SIG-M5 treated with dmso at 0.1 percent for 504 hours (cell line): ENCODE measurements at regions not wholly inside any gene's neighbourhood (a gene's known extent, or its start where the extent isn't known, plus 50 kb on each side); places are given as distances from the start of the nearest gene placed in this dataset.

Experiments
- DNase-seq: peaks from one replicate; lab custom pipeline; 2025; ENCODE audit not compliant: unreplicated experiment; lab: John Stamatoyannopoulos, UW

DNA sequence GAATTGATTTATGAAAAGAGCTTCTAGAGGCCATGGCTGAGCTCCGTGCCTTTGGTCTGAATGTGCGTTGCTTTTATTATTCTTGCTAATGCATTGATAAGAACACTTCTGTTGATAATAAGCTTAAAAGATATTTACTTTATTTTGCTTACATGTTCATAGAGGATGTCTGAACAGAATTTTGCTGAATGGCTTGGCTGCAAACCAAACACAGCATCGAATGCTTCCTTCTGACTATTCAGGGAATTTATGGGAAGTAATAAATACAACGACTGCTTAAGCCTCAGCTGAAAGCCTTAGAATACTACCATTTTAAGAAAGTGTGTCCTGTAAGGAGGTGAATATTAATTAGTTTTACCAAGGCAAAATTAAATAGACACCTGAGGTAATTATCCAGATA, 643.5 kb upstream of the POT1 start:
- DNase-seq: no peak

DNA sequence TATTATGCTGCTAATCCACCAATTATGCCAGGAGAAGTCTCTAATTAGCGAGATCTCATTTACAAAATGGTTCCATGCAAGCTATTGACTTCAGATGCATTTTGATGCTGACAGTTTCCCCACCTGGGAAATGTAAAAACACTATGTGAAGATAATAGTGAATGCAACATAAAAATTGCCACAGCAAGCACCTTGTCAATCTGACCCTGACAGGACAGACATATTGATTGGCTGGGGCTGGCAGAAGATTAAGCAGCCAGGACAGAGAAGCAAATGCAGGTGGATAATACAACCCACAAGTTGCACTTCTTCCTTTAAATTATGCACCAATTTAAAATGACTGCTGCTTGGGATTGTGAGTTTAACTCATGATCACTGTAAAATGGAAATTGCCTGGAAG, 642.8 kb upstream of the POT1 start:
- no peak for DNase-seq

DNA sequence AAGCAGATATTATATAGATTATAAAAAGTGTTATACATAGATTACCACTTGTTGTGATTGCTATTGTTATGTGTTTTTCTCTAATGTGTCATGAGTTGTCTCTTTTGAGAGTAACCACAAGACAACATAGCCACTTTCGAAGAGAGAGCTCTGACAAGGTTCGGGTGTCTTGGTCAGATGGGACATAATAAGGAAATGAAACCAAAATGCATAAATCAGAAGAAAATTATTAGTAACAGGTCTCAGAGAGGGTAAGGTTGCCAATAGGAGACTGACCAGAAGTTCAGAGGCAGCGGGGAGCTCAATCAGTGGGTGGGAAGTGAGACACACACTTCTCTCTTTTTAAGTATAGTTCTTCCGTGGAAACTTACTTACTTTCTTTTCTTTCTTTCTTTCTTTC, 639.2 kb upstream of the POT1 start:
- no peak for DNase-seq

DNA sequence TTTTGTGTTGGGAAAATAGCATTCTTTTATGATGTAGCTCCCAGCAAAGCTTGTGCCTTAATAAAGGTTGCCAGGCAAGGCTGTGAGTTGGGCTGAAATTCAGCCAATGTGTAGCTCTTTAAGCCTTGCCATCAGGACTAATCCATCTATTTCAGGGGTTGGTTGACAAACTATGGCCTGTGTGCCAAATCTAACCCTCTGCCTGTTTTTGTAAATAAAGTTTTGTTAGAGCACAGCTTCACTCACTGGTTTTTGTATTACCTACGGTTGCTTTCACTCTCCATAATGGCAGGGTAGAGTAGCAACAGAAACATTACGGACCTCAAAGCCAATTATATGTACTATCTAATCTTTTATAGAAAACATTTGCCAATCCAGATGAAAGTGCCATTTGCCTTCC, 638.1 kb upstream of the POT1 start:
- no peak for DNase-seq

DNA sequence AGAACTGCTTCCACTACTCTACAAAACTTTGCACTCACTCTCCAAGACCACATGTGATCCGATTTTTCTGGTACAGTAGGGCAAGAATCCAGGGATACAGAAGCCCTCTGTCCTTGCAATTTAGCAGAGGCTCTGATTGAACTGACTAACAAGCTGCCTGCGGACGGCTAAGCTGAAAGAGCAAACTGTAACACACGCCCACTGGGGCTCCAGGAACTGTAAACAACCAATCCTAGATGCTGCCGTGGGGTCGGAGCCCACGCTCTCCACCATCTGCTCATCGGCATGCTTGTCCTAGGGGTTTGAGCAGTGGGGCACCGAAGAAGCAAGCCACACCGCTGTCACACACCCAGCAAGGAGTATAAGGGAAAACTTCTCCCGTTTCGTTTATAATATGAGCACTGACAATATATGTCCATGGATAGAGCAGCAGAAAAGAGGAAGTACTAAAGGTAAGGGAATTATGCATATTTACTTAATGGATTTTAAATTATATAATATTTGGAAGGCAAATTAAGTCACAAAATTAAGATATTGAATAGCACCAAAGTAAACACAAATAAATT, 634.4 kb upstream of the POT1 start:
- no peak for DNase-seq

DNA sequence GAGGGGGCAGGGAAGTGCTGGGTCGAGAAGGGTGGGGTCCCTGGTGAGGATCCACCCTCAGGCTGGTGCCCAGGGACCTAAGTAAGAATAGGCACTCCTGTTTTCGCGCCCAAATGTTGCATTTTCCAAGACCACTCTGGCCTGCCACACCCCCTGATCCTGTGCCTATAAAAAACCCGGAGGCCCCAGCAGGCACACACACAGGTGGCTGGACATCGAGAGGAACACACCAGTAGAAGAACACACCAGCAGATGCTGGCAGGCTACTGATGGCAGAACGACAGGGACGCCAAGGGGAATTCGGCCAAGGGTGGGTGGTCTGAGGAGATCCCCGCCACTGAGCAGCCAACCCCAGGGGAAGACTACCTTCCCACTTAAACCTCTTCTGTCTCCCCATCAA, 633.9 kb upstream of the POT1 start:
- no peak for DNase-seq

DNA sequence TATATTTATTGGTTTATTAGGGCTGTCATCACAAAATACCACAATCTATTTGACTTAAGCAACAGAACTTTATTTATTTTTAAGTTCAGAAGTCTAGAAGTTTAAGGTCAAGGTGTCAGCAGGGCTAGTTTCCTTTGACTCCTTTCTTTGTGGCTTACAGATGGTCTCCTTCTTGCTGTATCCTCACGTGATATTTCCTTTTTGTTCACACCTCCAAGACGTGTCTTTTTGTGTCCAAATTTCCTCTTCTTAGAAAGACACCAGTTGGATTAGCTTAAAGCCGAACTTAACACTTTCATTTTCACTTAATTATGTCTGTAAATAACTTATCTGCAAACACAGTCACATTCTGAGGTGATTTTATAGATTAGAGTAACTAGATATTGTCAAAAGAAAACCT, 631.4 kb upstream of the POT1 start:
- DNase-seq: no peak

DNA sequence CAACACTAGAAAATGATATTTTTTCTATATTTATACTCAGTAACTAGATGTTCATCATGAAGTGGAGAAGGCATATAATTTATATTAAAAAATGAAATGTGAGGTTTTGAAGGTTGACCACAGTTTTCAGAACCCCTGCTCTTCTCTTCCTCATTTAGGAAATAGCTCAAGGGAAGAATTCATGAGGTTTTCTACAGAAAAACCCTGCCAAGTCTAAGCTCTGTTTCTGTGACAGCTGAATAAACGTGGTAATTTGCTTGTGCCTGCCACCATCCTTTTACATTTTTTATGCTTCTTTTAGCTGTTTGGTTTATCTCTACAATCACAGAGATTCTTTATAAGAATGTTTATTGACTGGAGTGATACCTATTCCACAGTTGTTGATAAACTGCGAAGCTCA, 630.3 kb upstream of the POT1 start:
- DNase-seq: no peak

DNA sequence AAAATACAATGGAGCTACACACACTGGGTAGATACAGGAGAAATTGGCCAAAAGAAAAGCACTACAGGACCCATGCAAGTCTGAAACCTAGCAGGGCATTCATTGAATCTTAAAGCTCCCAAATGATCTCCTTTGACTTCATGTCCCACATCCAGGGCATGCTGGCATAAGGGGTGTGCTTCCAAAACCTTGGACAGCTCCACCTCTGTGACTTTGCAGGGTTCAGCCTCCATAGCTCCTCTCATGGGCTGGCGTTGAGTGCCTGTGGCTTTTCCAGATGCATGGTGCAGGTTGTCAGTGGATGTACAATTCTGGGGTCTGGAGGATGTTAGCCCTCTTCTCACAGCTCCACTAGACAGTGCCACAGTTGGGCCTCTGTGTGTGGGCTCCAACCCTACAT, 626.3 kb upstream of the POT1 start:
- no peak for DNase-seq

DNA sequence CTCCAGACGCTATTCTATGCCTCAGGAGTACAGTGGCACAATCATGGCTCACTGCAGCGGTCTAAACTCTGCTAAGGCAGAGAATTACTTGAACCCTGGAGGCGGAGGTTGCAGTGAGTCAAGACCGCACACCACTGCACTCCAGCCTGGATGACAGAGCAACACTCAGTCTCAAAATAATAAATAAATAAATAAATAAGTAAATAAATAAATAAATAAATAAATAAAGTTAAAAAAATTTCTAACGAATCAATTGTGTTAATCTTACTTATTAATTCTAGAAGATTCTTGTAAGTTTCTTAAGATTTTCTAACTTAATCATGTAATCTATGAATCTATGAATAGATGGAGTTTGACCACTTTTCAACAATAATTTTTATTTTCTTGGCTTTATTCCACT, 621.4 kb upstream of the POT1 start:
- DNase-seq: no peak

DNA sequence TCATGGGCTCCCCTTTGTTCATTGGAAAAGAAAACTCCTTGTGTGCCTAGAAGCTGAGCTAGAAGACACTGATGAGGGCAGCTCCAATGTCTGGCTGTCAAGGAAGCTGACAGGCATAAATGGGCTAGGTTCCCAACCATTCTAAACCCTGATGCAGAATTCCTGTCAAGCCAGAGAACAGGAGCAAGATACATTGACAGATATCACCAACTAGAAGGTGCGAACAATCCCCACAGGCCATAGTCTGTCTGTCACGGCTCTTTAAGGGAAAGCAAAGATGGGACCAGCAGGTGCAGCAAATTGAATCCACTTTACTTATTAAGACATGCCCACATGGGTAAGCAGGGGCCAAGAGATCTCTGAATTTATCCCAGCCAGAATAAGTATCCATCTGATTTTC, 617.9 kb upstream of the POT1 start:
- DNase-seq: no peak

DNA sequence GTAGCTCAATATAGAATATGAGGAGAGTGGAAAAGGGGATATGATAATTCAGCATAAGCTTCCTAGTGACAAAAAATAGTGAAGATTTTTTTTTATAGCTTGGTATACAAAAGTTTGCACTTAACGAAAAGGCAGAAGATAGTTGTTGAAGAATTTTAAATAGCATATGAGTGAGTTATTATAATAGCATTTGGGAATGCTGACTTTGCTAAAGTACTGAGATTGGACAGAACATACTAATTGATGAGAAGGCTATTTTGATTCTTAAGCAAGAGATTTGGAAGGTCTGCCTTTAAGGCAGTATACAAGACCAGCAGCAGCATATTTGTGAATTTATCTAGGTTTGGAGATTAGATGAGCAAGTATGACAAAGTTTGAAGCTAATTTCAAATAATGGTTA, 600.9 kb upstream of the POT1 start:
- no peak for DNase-seq

DNA sequence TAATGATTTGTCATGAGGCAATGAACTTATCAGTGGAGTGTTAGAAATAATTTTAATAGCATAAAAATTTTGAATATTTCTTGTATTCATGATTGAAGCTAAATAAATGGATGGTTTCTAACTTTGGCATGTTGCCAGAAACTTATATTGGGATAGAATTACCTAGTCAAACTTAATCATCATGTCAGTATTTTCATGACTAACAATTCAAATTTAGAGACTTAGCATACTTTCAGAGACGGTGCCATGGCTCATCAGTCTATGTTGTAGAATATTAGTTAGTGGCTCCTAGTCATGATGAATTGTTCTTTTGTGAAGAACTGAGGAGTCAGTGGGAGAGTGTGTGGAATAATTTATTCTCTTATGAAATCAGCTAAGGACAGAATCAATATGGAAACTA, 599.6 kb upstream of the POT1 start:
- no peak for DNase-seq

DNA sequence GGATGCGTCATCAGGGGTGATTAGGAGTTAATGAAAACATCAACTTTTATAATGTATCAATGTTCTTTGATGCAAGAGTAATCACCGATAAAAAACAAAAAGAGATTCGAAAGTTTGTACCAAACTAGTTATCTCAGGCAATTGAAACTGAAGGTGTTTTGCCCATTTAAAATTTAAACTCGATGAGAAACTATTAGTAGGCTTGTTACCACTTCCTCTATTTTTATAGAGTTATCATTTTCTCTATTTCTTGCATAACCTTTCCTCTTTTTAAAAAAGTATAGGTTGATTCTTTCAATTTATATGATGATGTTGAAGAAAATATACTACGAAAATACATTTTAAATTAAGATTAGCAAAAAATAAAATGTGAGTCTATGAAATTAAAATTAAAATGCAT, 597.3 kb upstream of the POT1 start:
- DNase-seq: no peak

DNA sequence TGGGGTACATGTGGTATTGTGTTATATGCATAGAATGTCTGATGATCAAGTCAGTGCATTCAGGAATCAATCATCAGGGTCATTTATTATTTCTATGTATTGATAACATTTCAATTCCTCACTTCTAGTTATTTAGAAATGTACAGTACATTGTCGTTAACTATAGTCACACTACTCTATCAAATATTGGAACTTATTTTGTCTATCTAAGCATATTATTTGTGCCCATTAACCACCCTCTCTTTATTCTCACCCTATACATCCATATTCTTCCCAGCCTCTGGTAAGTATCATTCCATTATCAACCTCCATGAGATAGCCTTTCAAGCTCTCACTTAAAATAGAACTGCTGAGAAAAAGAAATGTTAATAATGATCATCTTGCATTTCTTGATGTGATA, 596.5 kb upstream of the POT1 start:
- DNase-seq: no peak

DNA sequence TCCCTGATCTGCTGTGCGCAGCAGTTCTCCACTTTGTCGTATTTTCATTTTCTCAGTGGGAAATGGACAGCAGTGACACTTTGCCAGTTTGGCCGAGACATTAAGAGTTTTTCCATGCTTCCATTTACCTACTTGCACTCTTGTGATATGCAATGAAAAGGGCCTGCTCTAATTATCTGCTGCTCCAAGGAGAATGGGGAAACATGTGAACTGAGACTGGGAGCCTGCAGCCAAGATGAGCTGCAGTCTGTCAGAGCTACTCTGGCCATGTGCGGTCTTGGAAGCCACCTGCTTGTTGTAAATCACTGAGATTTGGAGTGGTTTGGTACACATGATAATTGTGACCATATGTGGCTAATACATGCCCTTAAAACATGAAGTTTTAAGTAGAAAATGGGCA, 586.6 kb upstream of the POT1 start:
- DNase-seq: no peak

DNA sequence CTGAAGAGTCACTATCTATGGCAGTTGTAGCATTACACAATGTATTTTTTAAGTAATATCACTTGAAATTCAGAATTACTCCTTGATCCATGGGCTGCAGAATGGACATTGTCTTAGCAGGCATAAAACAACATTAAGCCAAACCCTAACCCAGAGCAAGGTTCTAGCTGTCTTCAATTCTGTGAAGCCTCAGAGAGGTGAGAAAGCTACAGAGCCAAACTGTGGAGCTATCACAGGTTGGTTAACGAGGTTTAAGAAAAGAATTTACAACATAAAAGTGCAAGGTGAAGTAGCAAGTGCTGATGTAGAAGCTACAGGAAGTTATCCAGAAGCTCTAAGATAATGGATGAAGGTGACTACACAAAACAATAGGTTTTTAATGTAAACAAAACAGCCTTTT, 582.7 kb upstream of the POT1 start:
- no peak for DNase-seq

DNA sequence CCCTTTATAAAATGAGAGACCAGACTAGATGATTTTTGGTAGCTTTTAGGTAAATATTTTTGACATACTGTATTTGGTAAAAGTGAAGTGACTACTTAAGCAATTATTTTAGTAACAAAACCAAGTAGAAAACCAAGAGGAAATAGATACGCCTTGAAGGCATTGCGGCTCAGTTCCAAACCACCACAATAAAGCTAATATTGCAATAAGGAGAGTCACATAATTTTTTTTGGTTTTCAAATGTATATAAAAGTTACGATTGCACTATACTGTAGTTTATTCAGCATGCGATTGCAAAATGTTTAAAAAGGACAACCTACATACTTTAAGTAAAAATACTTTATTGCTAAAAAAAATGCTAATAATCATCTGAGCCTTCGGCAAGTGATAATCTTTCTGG, 581.7 kb upstream of the POT1 start:
- DNase-seq: no peak

DNA sequence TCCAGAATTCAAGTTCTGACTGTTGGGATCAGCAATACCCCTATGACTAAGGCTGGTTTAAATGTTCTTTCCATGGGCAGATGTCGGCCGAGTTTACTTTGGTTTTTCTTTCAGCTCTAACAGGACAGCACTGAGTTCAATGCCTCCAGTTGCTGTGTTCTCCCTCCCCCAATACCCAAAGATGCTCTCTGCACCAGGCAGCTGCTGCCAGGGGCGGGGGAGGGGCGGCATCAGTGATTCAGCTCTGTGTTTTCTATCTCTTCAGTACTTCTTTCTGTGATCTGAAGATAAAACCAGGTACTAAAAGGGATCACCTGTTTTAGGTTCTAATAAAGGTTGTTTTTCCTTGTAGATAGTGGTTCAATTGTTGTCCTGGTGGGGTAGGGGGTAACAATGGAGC, 576.7 kb upstream of the POT1 start:
- DNase-seq: no peak

DNA sequence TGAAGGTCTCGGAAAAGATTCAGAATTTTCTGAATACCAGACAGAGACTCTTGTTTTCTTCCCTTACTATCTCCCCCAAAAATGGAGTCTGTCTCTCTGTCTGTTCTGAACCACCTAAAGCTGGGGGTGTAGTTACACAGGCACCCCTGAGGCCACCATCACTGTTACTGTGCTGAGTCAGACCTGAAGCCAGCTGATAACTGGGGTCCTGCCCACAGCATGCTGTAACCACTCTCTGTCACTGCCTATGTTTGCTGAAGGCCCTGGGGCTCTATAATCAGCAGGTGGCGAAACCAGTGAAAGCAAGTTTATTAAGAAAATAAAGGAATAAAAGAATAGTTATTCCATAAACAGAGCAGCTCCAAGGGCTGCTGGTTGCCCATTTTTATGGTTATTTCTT, 575.2 kb upstream of the POT1 start:
- DNase-seq: no peak

DNA sequence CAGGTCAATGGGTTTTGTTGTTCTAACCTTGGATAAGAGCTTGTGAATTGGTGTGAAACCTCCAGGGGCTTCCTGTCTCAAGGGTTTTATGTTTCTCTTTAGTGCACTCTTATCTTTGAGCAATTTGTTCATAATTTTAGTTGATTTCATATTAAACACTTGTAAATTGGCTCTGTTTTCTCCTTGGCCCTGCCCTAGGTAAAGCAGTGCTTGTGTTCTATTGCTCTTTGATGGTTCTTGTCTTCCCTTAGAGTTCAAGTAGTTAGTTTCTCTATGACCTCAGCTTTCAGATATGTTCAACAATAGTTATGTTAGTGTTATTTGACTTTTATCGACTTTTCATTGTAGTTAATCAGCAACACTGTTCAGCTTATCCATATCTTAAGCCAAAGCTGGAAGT, 566.4 kb upstream of the POT1 start:
- no peak for DNase-seq

DNA sequence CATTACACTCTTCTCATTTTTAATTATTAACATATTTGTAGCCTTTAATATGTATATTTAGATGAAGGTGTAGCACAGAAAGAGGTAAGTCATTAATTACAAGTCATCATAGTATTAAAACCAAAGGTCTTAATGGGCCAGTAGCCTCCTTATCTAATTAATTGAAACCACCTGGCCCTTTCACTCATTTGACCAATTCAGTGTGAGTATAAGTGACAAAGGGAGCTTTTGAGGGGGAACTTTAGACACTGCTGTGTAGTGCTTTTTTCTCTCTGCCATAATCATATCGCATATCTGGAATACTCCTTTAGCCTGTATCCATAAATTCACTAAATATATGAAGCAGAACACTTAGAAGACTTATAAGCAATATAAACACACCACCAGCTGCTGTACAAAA, 562.9 kb upstream of the POT1 start:
- no peak for DNase-seq

DNA sequence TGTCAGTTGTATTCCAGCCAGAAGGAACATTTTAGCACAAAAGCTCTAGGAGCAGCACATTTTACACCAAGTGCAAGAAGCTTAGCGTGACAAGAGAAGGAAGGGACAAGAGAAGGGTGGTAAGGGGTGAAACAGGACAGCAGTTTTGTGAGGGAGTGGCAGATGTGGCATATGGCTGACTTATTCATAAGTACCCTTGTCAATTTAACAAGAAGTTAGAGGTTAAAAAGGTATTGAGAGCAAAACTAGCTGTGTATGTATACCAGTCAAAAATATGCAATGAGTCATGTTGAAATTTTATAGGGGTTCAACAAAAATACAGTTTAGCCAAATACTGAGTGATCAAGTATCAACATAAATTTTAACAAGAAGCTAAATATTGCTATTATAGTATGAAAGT, 561.5 kb upstream of the POT1 start:
- no peak for DNase-seq

DNA sequence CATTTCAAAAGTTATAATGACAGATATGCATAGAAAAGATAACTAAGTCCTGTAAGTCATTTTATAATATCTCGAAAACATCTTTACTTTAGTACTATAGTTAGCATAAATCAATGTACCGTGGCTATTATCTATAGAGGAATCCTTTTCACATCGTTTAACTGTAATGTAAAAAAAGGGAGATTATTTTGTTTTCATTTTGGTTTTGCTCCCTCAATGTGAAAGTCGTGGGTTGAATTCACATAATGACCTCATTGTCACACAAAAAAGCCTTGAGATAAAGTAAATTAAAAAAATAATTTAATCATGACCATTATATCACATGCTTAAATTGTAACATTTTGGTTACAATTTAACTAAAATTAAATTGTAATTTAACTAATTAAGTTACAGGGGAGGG, 560.5 kb upstream of the POT1 start:
- DNase-seq: no peak
